AG10803 (cell line): ENCODE measurements at regions not wholly inside any gene's neighbourhood (a gene's known extent, or its start where the extent isn't known, plus 50 kb on each side); places are given as distances from the start of the nearest gene placed in this dataset.

ENCODE experiments used
- DNase-seq: peaks from one replicate; pipeline ENCODE4 v3.0.0; 2010; ENCODE audit warnings: low read depth
- H3K4me3 ChIP-seq: 2 replicates; pipeline ENCODE4 v1.5.1; 2011; ENCODE audit warnings: mild to moderate bottlenecking, low read length, control low read depth
- TF ChIP-seq, protein P1 (sequence below): conservative IDR thresholded peaks from 2 replicates; pipeline ENCODE4 v1.5.1; 2011; ENCODE audit warnings: mild to moderate bottlenecking, low read length, control low read depth, inconsistent platforms

GRCh38 chr4:24729119-24729730 lies 66.1 kb upstream of the SOD3 start:
- peak; percentile 45 for DNase-seq
- H3K4me3 ChIP-seq = no peak overlapping the region
- TF ChIP-seq, protein P1, sequence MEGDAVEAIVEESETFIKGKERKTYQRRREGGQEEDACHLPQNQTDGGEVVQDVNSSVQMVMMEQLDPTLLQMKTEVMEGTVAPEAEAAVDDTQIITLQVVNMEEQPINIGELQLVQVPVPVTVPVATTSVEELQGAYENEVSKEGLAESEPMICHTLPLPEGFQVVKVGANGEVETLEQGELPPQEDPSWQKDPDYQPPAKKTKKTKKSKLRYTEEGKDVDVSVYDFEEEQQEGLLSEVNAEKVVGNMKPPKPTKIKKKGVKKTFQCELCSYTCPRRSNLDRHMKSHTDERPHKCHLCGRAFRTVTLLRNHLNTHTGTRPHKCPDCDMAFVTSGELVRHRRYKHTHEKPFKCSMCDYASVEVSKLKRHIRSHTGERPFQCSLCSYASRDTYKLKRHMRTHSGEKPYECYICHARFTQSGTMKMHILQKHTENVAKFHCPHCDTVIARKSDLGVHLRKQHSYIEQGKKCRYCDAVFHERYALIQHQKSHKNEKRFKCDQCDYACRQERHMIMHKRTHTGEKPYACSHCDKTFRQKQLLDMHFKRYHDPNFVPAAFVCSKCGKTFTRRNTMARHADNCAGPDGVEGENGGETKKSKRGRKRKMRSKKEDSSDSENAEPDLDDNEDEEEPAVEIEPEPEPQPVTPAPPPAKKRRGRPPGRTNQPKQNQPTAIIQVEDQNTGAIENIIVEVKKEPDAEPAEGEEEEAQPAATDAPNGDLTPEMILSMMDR = no peak

DNA sequence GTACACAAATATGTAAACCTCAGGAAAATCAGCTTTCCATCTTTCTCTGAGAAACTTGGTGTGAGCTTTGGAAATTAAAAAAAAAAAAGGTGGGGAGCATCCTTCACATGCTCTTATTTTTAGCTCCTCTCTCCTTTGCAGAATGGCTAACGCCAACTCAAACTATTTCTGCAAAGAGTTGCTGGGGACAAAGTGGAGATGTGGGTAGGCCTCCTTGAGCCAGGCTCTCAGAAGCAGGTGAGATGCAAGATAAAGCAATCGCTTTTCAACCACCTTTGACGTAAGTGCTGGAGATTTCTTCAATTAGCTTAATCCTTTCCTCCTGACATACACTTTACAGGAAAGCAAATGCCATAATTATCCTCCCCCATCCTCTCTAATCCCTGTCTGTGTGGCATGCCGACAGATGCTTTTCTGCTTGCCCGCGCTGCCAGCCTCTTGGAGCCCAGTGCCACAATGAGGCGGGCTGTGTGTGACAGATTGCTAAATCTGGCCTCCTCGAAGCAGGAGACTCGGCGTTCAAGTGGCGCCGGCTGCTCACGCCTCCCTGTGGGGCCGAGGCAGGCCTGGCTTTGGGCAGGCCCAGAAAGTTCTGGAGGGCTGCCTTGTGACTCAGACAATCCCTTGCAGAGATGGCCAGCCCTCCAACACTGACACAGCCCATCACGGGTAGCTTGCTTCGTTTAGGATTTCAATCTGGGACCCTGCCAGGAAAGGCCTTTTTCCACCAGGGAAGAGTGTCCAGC lies 64.9 kb upstream of the SOD3 start:
- H3K4me3 ChIP-seq = no peak overlapping the region
- peak; percentile 87 for DNase-seq
- TF ChIP-seq, protein P1 = peak; percentile 17; the same call in 1 of the 2 replicates

- H3K4me3 ChIP-seq = no peak overlapping the region
- TF ChIP-seq, protein P1 = no peak
- no peak for DNase-seq
Measured at GRCh38 chr4:24731448-24731847, 63.9 kb upstream of the SOD3 start.

DNA sequence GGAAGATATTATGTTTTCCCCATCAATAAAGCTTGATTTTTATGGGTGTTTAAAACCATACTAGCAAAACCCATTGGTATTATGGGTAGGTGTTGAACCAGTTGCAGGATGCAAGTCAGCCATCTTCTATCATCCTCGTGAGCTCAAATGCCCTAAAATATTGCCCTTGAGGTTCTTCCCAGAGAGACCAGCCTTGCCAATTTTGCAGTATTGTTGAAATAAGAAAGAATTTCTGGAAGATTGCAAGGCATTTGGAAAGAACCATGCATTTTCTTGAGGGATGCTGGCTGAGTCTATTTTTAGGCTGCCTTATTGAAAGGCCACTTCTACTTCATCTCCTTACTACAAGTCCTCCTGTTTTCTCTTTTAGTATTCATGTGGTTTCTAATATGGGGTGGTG lies 60.9 kb upstream of the SOD3 start:
- TF ChIP-seq, protein P1 = no peak
- peak; percentile 77 for DNase-seq
- H3K4me3 ChIP-seq = no peak overlapping the region

- TF ChIP-seq, protein P1 = peak; percentile 30
- DNase-seq = no peak
Measured at GRCh38 chr4:24736066-24736465, 59.3 kb upstream of the SOD3 start.

GRCh38 chr4:24741910-24742309 lies 53.5 kb upstream of the SOD3 start:
- no peak for DNase-seq
- H3K4me3 ChIP-seq = no peak overlapping the region
- TF ChIP-seq, protein P1 = no peak

More at GRCh38 chr4:24736066-24736465, 59.3 kb upstream of the SOD3 start:
- no peak overlapping the region for H3K4me3 ChIP-seq

- DNase-seq = no peak
- TF ChIP-seq, protein P1 = no peak
Measured at GRCh38 chr4:24742335-24742734, 53.0 kb upstream of the SOD3 start.

More at GRCh38 chr4:24742335-24742734, 53.0 kb upstream of the SOD3 start:
- H3K4me3 ChIP-seq = no peak overlapping the region
